WTC11 (cell line): ENCODE measurements at regions not wholly inside any gene's neighbourhood (a gene's known extent, or its start where the extent isn't known, plus 50 kb on each side); places are given as distances from the start of the nearest gene placed in this dataset.

Experiments
- ATAC-seq: fragments of 200-7000 bp; cut with Tn5 transposase; 2 replicates; pipeline ENCODE4 v1.10.0; 2021; ENCODE audit warnings: mild to moderate bottlenecking, moderate library complexity
- CTCF ChIA-PET: fragments of 300-600 bp; sonication (Branson Sonifier 250); formaldehyde crosslinking; loops from one replicate; lab custom pipeline; 2021; ENCODE audit warnings: antibody characterized with exemption; lab: Charles Lee
- POLR2A ChIA-PET: fragments of 350-600 bp; sonication (Branson Sonifier 250); formaldehyde crosslinking; loops from one replicate; lab custom pipeline; 2021; ENCODE audit warnings: antibody characterized with exemption; lab: Charles Lee
- DNase-seq: peaks from one replicate; pipeline ENCODE4 v3.0.0; 2021; ENCODE audit warnings: low spot score
- H3K27ac Mint-ChIP-seq: 2 replicates; pipeline ENCODE4 v1.8.0; 2021; ENCODE audit warnings: mixed read lengths
- H3K27me3 Mint-ChIP-seq: 2 replicates; pipeline ENCODE4 v1.8.0; 2021; ENCODE audit warnings: low read depth, mild to moderate bottlenecking, moderate library complexity, mixed read lengths
- H3K36me3 Mint-ChIP-seq: 2 replicates; pipeline ENCODE4 v1.8.0; 2021; ENCODE audit warnings: mixed read lengths
- H3K4me1 Mint-ChIP-seq: 2 replicates; pipeline ENCODE4 v1.8.0; 2022; ENCODE audit warnings: mixed read lengths
- H3K4me3 Mint-ChIP-seq: 2 replicates; pipeline ENCODE4 v1.8.0; 2021; ENCODE audit warnings: mild to moderate bottlenecking, moderate library complexity, mixed read lengths
- H3K9me3 Mint-ChIP-seq: 2 replicates; pipeline ENCODE4 v1.8.0; 2021; ENCODE audit warnings: mixed read lengths
- CDX4 ChIP-seq: fragments of 250-450 bp; sonication (Bioruptor Pico); IDR thresholded peaks from 2 replicates; pipeline ENCODE4 v1.9.0; 2021; ENCODE audit warnings: moderate library complexity, mild to moderate bottlenecking, inconsistent platforms, borderline replicate concordance
- ELF4 ChIP-seq: sonication (generic); formaldehyde crosslinking; IDR thresholded peaks from 2 replicates; pipeline ENCODE4 v1.8.1; 2022; ENCODE audit warnings: low read depth, mild to moderate bottlenecking, moderate library complexity, missing genetic modification reagents
- ETV6 ChIP-seq: sonication (generic); formaldehyde crosslinking; IDR thresholded peaks from 2 replicates; pipeline ENCODE4 v1.8.1; 2022; ENCODE audit warnings: mild to moderate bottlenecking, missing genetic modification reagents
- MAX ChIP-seq: sonication (generic); formaldehyde crosslinking; IDR thresholded peaks from 2 replicates; pipeline ENCODE4 v1.8.0; 2022; ENCODE audit warnings: mild to moderate bottlenecking, missing genetic modification reagents
- NFE2L1 ChIP-seq: sonication (generic); formaldehyde crosslinking; IDR thresholded peaks from 2 replicates; pipeline ENCODE4 v1.8.1; 2023; ENCODE audit warnings: missing genetic modification reagents
- ZNF263 ChIP-seq: sonication (generic); formaldehyde crosslinking; IDR thresholded peaks from 2 replicates; pipeline ENCODE4 v1.8.1; 2022; ENCODE audit warnings: low read depth, mild to moderate bottlenecking, moderate library complexity, missing genetic modification reagents
- ZNF281 ChIP-seq: sonication (generic); formaldehyde crosslinking; IDR thresholded peaks from 2 replicates; pipeline ENCODE4 v1.8.0; 2023; ENCODE audit warnings: mild to moderate bottlenecking, missing genetic modification reagents
- ZNF396 ChIP-seq: fragments of 250-450 bp; sonication (Bioruptor Pico); IDR thresholded peaks from 2 replicates; pipeline ENCODE4 v1.8.0; 2021; ENCODE audit warnings: mild to moderate bottlenecking, moderate library complexity, borderline replicate concordance
- TF ChIP-seq, protein P1 (sequence below): sonication (generic); formaldehyde crosslinking; IDR thresholded peaks from 2 replicates; pipeline ENCODE4 v1.8.0; 2022; ENCODE audit warnings: missing genetic modification reagents
- TF ChIP-seq, protein P2 (sequence below): sonication (generic); formaldehyde crosslinking; conservative IDR thresholded peaks from 2 replicates; pipeline ENCODE4 v1.8.1; 2022; ENCODE audit warnings: mild to moderate bottlenecking, missing genetic modification reagents
- TF ChIP-seq, protein P3 (sequence below): sonication (generic); formaldehyde crosslinking; IDR thresholded peaks from 2 replicates; pipeline ENCODE4 v1.8.1; 2022; ENCODE audit warnings: missing genetic modification reagents, borderline replicate concordance
- TF ChIP-seq, protein P4 (sequence below): fragments of 250-450 bp; sonication (Bioruptor Pico); conservative IDR thresholded peaks from 2 replicates; pipeline ENCODE4 v1.9.0; 2021; ENCODE audit warnings: mild to moderate bottlenecking
- TF ChIP-seq, protein P5 (sequence below): sonication (generic); formaldehyde crosslinking; IDR thresholded peaks from 2 replicates; pipeline ENCODE4 v1.8.1; 2022; ENCODE audit warnings: mild to moderate bottlenecking, missing genetic modification reagents, moderate library complexity, borderline replicate concordance

DNA sequence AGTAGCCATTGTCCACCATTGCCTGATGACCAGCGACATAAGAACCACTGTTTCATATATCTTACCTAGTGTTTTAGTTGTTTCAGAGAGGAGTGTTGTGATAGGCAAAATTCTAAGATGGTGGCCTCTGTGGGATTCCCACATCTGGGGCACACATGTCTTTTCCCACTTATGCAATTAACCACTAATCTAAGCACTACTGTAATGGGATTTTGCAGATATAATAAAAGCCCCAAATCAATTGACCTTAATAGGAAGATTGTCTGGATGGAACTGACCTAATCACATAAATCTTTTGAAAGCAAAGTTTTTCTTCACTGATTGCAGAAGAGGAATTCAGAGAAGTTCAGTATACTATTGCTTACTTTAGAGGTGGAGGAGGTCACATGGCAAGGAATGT lies 469.9 kb downstream of the NUP35 start (continued):
- TF ChIP-seq ZNF281 (CRISPR knock-in tag) (no peak), MAX (CRISPR knock-in tag) (no peak), ELF4 (no peak), ETV6 (CRISPR knock-in tag) (no peak), CDX4 (CRISPR knock-in tag) (no peak)
- TF ChIP-seq, protein P1, sequence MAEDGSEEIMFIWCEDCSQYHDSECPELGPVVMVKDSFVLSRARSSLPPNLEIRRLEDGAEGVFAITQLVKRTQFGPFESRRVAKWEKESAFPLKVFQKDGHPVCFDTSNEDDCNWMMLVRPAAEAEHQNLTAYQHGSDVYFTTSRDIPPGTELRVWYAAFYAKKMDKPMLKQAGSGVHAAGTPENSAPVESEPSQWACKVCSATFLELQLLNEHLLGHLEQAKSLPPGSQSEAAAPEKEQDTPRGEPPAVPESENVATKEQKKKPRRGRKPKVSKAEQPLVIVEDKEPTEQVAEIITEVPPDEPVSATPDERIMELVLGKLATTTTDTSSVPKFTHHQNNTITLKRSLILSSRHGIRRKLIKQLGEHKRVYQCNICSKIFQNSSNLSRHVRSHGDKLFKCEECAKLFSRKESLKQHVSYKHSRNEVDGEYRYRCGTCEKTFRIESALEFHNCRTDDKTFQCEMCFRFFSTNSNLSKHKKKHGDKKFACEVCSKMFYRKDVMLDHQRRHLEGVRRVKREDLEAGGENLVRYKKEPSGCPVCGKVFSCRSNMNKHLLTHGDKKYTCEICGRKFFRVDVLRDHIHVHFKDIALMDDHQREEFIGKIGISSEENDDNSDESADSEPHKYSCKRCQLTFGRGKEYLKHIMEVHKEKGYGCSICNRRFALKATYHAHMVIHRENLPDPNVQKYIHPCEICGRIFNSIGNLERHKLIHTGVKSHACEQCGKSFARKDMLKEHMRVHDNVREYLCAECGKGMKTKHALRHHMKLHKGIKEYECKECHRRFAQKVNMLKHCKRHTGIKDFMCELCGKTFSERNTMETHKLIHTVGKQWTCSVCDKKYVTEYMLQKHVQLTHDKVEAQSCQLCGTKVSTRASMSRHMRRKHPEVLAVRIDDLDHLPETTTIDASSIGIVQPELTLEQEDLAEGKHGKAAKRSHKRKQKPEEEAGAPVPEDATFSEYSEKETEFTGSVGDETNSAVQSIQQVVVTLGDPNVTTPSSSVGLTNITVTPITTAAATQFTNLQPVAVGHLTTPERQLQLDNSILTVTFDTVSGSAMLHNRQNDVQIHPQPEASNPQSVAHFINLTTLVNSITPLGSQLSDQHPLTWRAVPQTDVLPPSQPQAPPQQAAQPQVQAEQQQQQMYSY (CRISPR knock-in tag): no peak
- TF ChIP-seq, protein P2, sequence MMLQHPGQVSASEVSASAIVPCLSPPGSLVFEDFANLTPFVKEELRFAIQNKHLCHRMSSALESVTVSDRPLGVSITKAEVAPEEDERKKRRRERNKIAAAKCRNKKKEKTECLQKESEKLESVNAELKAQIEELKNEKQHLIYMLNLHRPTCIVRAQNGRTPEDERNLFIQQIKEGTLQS: no peak

GRCh38 chr2:183597841-183598240 lies 473.6 kb downstream of the NUP35 start:
- no peak overlapping the region for H3K4me3 Mint-ChIP-seq
- no peak for TF ChIP-seq ZNF263 (CRISPR knock-in tag)
- TF ChIP-seq, protein P3, sequence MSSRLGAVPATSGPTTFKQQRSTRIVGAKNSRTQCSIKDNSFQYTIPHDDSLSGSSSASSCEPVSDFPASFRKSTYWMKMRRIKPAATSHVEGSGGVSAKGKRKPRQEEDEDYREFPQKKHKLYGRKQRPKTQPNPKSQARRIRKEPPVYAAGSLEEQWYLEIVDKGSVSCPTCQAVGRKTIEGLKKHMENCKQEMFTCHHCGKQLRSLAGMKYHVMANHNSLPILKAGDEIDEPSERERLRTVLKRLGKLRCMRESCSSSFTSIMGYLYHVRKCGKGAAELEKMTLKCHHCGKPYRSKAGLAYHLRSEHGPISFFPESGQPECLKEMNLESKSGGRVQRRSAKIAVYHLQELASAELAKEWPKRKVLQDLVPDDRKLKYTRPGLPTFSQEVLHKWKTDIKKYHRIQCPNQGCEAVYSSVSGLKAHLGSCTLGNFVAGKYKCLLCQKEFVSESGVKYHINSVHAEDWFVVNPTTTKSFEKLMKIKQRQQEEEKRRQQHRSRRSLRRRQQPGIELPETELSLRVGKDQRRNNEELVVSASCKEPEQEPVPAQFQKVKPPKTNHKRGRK (CRISPR knock-in tag): no peak
- TF ChIP-seq NFE2L1 (CRISPR knock-in tag): no peak
- TF ChIP-seq, protein P4, sequence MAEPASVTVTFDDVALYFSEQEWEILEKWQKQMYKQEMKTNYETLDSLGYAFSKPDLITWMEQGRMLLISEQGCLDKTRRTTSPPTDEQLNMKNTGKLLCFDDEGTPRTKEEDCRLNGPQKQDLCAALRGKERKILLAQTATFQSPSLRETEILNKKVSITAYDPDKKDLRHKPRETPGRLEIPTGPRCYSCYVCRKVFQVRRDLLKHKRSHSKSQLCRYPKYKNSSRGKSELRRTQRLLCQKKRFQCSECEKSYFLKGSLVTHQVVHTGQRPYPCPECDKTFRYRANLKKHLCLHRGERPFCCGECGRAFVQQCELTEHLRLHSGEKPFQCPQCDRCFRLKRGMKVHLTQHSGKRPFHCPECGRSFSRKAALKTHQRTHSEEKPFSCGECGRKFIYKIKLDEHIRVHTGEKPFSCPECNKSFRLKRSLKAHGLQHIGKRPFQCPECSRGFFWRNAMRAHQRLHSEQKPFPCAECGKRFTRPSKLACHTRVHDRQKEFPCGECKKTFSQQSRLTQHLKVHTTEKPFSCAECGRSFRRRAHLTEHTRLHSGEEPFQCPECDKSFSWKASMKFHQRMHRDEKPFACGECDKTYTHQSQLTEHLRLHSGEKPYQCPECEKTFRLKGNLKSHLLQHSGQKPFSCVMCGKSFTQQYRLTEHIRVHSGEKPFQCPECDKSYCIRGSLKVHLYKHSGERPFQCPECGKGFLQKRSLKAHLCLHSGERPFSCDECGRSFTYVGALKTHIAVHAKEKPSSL: no peak
- TF ChIP-seq, protein P2: no peak
- TF ChIP-seq, protein P5, sequence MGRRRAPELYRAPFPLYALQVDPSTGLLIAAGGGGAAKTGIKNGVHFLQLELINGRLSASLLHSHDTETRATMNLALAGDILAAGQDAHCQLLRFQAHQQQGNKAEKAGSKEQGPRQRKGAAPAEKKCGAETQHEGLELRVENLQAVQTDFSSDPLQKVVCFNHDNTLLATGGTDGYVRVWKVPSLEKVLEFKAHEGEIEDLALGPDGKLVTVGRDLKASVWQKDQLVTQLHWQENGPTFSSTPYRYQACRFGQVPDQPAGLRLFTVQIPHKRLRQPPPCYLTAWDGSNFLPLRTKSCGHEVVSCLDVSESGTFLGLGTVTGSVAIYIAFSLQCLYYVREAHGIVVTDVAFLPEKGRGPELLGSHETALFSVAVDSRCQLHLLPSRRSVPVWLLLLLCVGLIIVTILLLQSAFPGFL: no peak
- no peak for TF ChIP-seq ZNF281 (CRISPR knock-in tag)
- no peak for TF ChIP-seq ZNF396 (CRISPR knock-in tag)
- TF ChIP-seq, all 79 proteins: peak for 0
- ATAC-seq: no peak
- ChIA-PET CTCF (no interaction called here), POLR2A (no interaction called here)
- H3K4me1 Mint-ChIP-seq: no peaks in the 10 kb centered on the region
- no peaks in the 10 kb centered on the region for H3K36me3 Mint-ChIP-seq
- no peaks in the 10 kb centered on the region for H3K9me3 Mint-ChIP-seq
- no peak for DNase-seq
- H3K27me3 Mint-ChIP-seq: no peaks in the 10 kb centered on the region
- H3K27ac Mint-ChIP-seq: no peak overlapping the region
